Endodermal cell (in vitro differentiated cells): ENCODE measurements at regions not wholly inside any gene's neighbourhood (a gene's known extent, or its start where the extent isn't known, plus 50 kb on each side); places are given as distances from the start of the nearest gene placed in this dataset.

Experiments used
- DNase-seq: peaks from one replicate; pipeline ENCODE4 v3.0.0-alpha.2; 2017
- H3K27ac ChIP-seq: 2 replicates; pipeline ENCODE4 v1.5.1; 2013; ENCODE audit warnings: mild to moderate bottlenecking, low read depth, low read length, moderate library complexity
- H3K27me3 ChIP-seq: 2 replicates; pipeline ENCODE4 v1.6.1; 2013; ENCODE audit warnings: mild to moderate bottlenecking, low read length, moderate library complexity; ENCODE audit not compliant: insufficient read depth, control insufficient read depth, poor library complexity, severe bottlenecking
- H3K36me3 ChIP-seq: 2 replicates; pipeline ENCODE4 v1.7.0; 2013; ENCODE audit warnings: mild to moderate bottlenecking, low read length, moderate library complexity; ENCODE audit not compliant: control insufficient read depth, insufficient read depth
- H3K4me1 ChIP-seq: one replicate; pipeline ENCODE4 v1.7.0; 2013; ENCODE audit warnings: low read length; ENCODE audit not compliant: control insufficient read depth, insufficient read depth
- H3K4me3 ChIP-seq: 2 replicates; pipeline ENCODE4 v1.5.1; 2013; ENCODE audit warnings: mild to moderate bottlenecking, low read length, moderate library complexity
- H3K9ac ChIP-seq: 2 replicates; pipeline ENCODE4 v1.6.1; 2013; ENCODE audit warnings: mild to moderate bottlenecking, low read length, moderate library complexity; ENCODE audit not compliant: poor library complexity, severe bottlenecking; ENCODE audit errors: extremely low read depth
- H3K9me3 ChIP-seq: 2 replicates; pipeline ENCODE4 v1.6.1; 2013; ENCODE audit warnings: mild to moderate bottlenecking, low read length, moderate library complexity; ENCODE audit not compliant: control insufficient read depth
- H3K27ac Mint-ChIP-seq: 2 replicates; pipeline ENCODE4 v1.8.0; 2020; ENCODE audit warnings: mixed read lengths
- H3K27me3 Mint-ChIP-seq: 2 replicates; pipeline ENCODE4 v1.8.0; 2021; ENCODE audit warnings: mild to moderate bottlenecking, mixed read lengths; ENCODE audit not compliant: insufficient read depth
- H3K36me3 Mint-ChIP-seq: 2 replicates; pipeline ENCODE4 v1.8.0; 2020; ENCODE audit warnings: low read depth, mixed read lengths
- H3K4me1 Mint-ChIP-seq: 2 replicates; pipeline ENCODE4 v1.8.0; 2020; ENCODE audit warnings: mixed read lengths
- H3K4me3 Mint-ChIP-seq: 2 replicates; pipeline ENCODE4 v1.8.0; 2020; ENCODE audit warnings: mild to moderate bottlenecking, moderate library complexity, mixed read lengths
- H3K9me3 Mint-ChIP-seq: 2 replicates; pipeline ENCODE4 v1.8.0; 2020; ENCODE audit warnings: mild to moderate bottlenecking, mixed read lengths
- CTCF ChIP-seq: fragments of 200-600 bp; sonication (generic); conservative IDR thresholded peaks from 2 replicates; pipeline ENCODE4 v1.5.0; 2021; ENCODE audit warnings: antibody characterized with exemption, mild to moderate bottlenecking
- WGBS, 2 experiments: methylation state at CpG; one replicate each; pipeline versions ENCODE4 v1.1.5 to v1.1.7; 2013; ENCODE audit warnings: missing lambda C conversion rate in 2 of 2, mixed read lengths in 1 of 2; ENCODE audit not compliant: insufficient coverage in 1 of 2, insufficient read length in 1 of 2; 5-methylcytosine and 5-hydroxymethylcytosine counted together

- Histone ChIP-seq H3K9ac (no peak overlapping the region), H3K4me3 (no peak overlapping the region), H3K36me3 (no peaks in the 10 kb centered on the region), H3K9me3 (no peaks in the 10 kb centered on the region), H3K27me3 (no peaks in the 10 kb centered on the region), H3K4me1 (peaks cover 4% of the 10 kb centered on the region), H3K27ac (no peak overlapping the region)
- TF ChIP-seq CTCF, result no peak
- Mint-ChIP-seq H3K36me3 (no peaks in the 10 kb centered on the region), H3K9me3 (no peaks in the 10 kb centered on the region), H3K27me3 (no peaks in the 10 kb centered on the region), H3K4me3 (no peak overlapping the region), H3K4me1 (peaks cover 15% of the 10 kb centered on the region), H3K27ac (no peak overlapping the region)
- 74 to 78% methylated on average over 3 to 7 of the region's 7 CpGs for WGBS, 2 experiments
- DNase-seq, result peak; percentile 92
These were observed 123.4 kb downstream of the SLC25A47 start for GRCh38 chr14:100446572-100446971.

- peaks cover 10% of the 10 kb centered on the region for H3K4me1 Mint-ChIP-seq
- H3K27ac Mint-ChIP-seq, result no peak overlapping the region
- H3K27me3 Mint-ChIP-seq, result no peaks in the 10 kb centered on the region
- no peaks in the 10 kb centered on the region for H3K9me3 Mint-ChIP-seq
- TF ChIP-seq CTCF, result no peak
- 89 to 94% methylated on average over 5 of the region's 5 CpGs for WGBS, 2 experiments
- H3K4me1 ChIP-seq, result peaks cover 5% of the 10 kb centered on the region
- H3K4me3 Mint-ChIP-seq, result no peak overlapping the region
- DNase-seq, result peak; percentile 35
- H3K36me3 Mint-ChIP-seq, result no peaks in the 10 kb centered on the region
- no peak overlapping the region for H3K27ac ChIP-seq
- H3K9ac ChIP-seq, result no peak overlapping the region
- no peaks in the 10 kb centered on the region for H3K9me3 ChIP-seq
- H3K27me3 ChIP-seq, result no peaks in the 10 kb centered on the region
- H3K36me3 ChIP-seq, result no peaks in the 10 kb centered on the region
- H3K4me3 ChIP-seq, result no peak overlapping the region
These were observed 125.2 kb downstream of the SLC25A47 start for GRCh38 chr14:100448376-100448775.

GRCh38 chr14:100449225-100449987 is 126.3 kb downstream of the SLC25A47 start:
- H3K36me3 Mint-ChIP-seq, result no peaks in the 10 kb centered on the region
- Histone ChIP-seq H3K36me3 (no peaks in the 10 kb centered on the region), H3K9ac (no peak overlapping the region), H3K4me3 (no peak overlapping the region), H3K27me3 (no peaks in the 10 kb centered on the region), H3K9me3 (no peaks in the 10 kb centered on the region), H3K27ac (no peak overlapping the region), H3K4me1 (peaks cover 10% of the 10 kb centered on the region)
- DNase-seq, result peak; percentile 45
- TF ChIP-seq CTCF, result no peak
- H3K4me3 Mint-ChIP-seq, result no peak overlapping the region
- WGBS, 2 experiments, result 88 to 90% methylated on average over 7 to 14 of the region's 14 CpGs
- H3K9me3 Mint-ChIP-seq, result no peaks in the 10 kb centered on the region
- H3K27ac Mint-ChIP-seq, result no peak overlapping the region
- peaks cover 12% of the 10 kb centered on the region for H3K4me1 Mint-ChIP-seq
- H3K27me3 Mint-ChIP-seq, result no peaks in the 10 kb centered on the region
